Effector CD4-positive, alpha-beta T cell (primary cell): ENCODE measurements at regions not wholly inside any gene's neighbourhood (a gene's known extent, or its start where the extent isn't known, plus 50 kb on each side); places are given as distances from the start of the nearest gene placed in this dataset.

Experiments
- DNase-seq: peaks from one replicate; pipeline ENCODE4 v3.0.0-alpha.2; 2020

DNA sequence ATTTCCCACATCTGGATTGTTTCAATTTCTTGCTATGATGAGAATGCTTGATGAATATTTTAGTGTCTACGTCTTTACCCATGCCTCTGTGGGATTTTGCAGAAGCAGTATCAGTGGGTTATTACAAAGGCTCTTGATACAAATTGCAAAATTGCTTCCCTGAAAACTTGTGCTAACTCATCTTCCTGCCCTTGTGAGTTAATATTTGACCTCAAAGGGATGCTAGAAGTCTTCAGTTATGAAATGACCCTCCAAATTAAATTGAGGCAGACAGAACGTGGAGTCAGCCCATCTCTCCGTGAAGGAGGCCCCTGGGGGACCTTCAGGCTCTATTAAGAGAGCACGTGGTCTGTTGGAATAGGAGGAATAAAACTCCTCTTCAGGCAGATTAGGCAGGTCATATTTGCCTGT is 239.2 kb upstream of the HS6ST1 start:
- DNase-seq = no peak

DNA sequence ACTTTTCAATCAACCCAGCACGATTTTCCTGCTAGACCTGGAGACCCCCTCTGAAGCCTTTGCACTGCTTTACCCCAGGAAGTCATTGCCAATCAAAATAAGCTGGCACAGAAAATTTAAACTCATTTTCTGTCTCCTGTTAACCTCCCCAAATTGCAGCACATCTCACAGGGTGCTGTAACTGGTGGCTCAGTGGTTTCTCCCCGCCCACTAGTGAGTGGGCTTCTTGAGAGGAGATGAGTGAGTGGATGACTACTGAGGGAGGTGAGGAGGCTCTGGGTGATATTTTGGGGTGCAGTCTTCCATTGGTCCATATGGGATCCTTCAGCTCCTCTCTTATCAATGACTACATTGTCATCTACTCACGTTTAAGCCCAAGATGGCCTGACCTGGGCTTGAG is 239.8 kb upstream of the HS6ST1 start:
- DNase-seq = no peak

DNA sequence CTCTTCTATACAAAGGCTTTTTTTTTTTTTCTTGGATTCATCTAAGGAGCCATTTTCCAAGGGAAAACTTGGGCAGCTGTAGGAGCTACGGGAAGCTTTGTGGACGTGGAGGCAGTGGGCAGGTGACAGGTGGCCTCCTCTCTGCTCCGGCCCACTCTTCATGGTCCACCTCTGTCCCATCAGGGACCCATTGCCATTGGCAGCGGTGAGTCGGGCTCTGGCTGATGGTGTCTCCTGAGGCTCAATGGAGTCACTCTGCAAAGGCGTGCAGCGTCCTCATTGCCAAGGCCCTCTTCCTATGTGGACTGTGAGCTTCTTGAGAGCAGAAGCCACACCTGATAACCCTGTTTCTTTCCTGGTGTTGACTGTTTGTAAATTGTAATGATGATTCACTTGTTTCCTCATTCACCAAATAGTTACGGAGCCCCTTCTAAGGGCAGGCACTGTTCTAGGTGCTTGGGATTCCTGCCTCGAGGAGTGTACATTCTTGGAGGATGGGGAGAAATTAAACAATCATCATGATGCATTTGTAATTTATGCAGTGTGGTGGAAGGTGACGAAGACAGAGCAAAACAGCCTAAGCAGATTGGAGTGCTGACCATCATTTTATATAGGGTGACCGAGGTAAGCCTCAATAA is 240.3 kb upstream of the HS6ST1 start:
- no peak for DNase-seq

DNA sequence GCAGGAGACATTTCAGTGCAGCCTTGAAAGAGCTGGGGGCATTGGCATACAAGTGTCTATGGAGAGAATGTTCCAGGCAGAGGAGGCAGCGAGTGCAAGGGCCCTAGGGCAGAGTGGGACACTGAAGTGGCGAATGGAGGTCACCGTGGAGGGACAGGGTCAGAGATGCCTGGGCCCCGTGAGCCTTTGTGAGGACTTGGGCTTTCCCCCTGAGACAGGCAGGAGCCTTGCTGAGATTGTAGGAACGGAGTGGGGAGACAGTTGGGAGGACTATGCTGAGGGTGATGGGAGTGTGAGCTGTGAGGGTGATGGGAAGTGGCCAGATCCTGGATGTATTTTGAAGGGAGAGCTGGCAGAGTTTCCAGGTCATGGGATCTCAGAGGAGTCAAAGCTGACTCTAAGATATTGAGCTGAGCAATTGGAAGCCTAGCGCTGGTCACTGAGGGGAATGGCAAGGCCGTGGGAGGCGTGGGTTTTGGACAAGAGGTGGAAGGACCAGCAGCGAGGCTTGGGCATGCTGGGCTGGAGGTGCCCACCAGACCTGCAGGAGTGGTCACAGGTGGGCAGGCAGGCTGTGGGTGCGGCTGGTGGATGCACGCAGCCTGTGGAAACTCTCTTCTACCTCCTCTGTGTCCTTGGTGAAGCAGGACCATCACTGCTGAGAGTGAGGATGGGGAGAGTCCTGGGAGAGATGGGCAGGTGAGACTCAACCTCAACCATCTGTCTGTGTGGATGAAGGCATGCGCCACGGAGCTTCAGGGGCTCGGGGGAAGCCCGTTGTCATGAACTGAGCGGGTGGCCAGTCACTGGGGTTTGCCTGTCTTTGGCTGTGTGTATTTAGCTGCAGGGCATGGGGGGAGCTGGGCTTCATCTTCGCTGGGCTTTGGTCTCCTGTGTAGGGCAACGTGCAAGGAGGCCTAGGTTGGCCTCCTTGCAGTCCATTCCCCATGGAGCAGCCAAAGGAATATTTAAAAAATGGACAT is 241.2 kb upstream of the HS6ST1 start:
- DNase-seq = no peak

DNA sequence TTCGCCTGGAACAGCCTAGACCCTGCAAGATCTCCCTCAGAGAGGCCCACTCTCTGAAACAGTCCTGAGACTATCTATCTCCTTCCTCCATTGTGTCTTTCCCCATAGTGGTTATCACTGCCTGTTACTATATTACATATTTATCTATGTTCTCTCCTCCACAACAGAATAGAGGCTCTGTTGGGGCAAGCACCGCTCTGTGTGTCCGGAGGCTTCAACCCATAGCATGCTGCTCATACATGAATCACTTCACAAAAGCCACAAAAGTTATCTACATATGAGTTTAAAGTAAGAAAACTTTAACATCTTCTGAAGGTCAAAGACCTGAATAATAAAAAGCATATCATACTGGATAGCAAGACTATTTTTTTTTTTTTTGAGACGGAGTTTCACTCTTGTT is 242.1 kb upstream of the HS6ST1 start:
- no peak for DNase-seq

DNA sequence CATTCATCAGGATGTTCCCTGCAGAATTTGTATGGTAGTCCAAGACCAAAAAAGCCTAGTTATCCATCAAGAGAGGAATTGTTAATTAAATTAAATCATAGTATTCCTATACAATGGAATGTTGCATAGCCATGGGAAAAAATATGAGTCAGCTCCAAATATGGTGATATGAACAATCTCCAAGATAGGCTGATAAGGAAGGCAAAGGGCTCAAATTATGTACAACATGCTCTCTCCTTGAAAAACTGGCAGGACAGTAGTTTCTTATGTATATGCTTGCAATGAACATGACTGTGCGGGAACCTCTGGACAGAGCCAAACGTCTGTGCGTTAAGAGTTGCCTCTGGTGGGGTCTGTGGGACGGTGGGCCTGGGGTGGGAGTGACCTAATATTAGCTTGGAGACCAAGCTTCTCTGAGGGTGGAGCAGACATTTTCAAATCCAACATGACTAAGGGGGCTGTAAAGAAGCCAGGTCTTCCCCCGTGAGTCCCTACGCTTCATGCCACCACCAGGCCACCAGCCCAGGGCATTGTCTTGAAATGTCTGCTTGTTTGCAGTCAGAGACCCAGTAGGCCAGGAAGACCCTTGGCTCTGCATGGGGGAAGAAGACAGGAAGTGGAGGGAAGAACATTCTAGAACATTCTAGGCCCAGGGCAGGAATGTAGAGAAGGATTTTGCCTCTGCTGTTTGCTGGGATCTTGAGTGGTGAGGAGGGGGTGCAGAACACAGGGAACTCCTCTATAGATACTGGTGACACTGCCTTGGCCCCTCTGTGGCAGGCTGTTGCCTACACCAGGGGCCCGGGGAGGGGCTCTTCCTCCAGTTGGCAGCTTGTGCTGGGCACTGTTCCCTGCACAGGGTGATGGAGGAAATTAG is 244.0 kb upstream of the HS6ST1 start:
- DNase-seq = no peak

DNA sequence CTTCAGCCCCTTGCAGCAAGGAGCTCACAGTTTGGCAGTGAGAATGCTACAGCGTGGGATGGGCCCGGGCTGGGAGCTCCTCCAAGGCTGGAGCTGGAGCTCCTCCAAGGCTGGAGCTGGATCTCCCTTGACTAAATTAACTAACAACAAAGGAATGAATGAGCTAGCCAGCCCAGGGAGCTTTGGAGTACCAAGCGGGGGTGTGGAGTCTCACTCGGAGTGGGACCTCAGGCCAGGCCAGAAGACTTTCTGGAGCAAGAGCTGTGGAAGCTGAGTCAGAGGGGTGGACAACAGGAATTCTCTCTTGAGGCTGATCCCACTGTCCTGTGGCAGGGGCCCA is 244.7 kb upstream of the HS6ST1 start:
- DNase-seq = no peak

DNA sequence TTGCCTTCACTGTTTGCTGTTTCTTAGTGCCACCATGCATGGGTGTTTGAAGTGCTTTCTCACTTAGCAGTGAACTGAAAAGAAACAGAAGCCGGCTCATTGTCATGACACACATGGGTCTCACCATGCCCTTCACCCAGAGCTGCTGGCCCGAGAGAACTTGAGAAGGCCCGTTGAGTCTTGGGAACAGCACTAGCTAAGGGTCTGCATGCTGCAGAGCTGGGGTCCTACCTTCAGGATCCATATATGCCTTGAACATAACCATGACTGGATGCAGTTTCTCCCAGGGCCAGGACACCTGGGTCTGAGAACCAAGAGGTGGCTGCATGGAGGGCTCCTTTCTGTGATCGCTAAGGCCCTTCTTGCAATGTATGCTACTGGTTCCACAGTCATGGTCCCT is 245.5 kb upstream of the HS6ST1 start:
- no peak for DNase-seq

DNA sequence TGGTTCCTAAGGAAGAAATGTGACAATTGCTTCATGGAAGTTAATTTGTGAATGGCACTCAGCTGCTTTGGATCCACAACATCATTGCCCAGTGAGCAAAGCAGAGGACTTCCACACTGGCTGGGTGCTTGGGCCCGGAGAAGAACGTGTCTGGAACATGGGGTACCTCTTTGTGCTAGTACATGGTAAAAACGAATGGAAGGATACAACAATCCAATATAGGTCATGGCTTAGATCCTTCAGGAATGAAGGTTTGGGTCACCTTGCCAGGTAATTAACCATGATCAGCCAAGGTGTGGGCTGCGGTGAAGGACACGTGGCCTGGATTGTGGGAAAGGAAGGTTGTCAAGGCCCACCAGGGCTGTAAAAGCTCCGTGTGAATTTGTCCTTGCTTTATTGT is 245.9 kb upstream of the HS6ST1 start:
- no peak for DNase-seq

DNA sequence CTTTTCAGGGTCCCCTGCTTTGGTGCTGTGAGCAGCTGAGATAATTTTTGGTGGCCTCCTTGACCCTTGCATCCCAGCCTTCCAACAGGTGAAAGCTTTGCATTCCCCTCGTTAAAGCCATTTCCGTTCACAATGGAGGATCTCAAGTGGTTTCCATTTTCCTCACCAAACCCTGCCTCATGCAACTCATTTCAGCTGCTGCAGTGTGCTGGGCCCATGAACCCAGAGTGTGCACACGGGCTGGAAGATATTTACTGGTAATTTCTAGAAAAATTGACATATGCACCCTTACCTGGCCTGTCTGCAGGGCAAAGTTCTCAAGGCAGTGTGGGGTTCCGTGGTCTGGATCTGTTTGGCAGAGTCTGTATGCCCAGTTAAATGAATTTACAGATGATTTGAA is 246.8 kb upstream of the HS6ST1 start:
- DNase-seq = no peak

DNA sequence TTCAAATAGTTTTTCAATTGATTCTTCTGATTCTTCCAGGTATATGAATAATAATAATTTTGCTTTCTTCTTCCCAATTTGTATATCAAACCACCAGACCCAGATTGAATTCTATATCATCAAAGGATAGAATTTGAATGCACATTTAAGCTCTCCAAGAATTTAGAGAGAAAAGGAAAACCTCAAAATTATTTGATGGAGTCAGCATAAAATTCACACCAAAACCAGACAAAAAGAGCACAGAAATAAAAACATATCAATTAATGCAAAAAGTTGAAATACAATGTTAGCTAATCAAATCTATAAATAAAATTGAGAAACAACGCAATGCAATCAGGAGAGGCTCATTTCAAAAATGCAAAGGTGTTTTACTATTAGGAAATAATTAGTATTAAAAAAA is 248.0 kb upstream of the HS6ST1 start:
- DNase-seq = no peak

DNA sequence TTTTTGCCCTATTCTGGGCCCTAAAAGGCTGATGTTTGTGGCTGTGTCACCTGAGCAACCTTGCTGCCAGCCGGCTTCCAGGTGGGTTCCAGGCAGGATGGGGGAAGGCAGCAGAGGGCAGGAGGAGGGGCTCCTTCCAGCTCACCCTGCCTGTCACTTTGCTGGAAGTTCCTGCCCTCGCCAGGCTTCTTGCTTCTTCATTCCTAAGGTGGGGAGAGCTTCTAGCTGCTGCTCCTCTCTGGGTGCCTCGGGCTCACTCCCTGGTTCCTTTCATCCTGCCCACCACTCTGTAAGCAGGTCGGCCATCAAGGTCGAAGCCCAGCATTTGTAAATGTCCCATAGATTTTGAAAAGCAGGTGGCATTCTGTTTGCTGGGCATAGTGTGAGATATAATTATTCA is 249.4 kb upstream of the HS6ST1 start:
- DNase-seq = no peak

DNA sequence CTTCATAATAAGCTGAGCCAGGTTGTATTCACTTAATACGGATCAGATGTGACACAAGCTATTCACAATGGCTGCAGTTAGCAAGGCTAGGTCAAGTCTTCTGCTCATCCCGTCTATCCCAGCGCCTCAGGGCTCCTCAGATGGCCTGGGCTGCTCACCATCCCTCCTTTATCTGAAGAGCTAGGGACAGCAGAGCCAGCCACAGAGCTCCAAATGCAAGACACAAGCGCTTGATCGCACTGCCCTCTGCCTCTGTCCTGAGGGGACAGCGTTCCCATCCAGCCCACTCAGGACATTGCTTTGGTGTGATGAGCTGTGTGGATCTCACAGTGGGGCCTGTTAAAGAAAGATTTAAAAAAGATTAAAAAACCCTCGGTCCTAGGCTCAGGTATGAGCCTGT is 254.4 kb upstream of the HS6ST1 start:
- no peak for DNase-seq

DNA sequence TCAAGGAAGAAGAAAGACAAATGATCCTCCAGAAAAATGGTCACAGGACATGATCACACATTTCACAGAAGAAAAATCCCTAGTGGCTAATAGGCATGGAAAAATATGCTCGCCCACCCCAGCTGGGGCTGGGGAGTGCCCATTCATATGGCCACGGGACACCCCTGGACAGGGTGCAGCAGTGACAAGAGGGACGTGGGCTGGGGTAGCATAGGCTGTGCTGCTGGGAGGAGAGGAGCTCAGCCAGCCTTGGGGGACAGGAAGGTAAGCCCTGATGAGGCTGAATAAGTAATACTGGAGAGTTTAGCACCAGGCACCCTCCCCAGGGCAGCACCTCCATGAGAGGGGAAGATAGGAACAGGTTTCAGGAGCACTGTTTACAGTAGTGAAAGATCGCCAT is 254.9 kb upstream of the HS6ST1 start:
- no peak for DNase-seq

DNA sequence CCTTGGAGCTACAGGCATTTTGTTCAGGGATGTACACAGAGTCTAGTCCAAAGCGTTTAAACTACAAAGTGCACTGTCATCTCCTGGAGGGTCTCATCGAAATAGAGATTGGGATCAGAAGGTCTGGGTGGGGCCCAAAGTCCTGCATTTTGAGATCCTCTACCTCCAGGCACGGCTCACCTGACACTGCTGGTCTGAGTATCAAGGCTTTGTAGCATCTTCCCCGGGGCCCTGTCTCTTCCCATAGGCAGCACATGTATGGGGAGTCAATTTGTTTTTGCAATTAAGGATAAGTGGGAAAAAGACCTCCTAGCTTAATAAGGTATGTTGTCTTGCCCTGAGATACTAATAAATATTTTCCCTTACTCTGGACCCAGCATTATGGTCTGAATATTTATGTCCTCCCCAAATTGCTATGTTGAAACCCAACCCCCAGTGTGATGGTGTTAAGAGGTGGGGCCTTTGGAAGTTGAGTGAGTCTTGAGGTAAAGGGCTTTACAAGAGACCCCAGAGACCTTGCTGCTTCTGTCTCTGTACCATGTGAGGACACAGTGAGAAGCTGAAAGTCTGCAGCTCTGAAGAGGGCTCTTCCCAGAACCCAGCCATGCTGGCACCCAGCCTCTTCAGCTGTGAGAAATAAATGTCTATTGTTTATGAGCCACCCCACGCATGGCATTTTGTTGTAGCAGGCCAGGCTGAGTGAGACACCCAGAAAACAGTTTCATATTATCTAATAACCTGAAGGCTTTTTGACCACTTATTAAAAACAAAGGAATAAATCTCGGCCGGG is 258.7 kb upstream of the HS6ST1 start:
- no peak for DNase-seq

DNA sequence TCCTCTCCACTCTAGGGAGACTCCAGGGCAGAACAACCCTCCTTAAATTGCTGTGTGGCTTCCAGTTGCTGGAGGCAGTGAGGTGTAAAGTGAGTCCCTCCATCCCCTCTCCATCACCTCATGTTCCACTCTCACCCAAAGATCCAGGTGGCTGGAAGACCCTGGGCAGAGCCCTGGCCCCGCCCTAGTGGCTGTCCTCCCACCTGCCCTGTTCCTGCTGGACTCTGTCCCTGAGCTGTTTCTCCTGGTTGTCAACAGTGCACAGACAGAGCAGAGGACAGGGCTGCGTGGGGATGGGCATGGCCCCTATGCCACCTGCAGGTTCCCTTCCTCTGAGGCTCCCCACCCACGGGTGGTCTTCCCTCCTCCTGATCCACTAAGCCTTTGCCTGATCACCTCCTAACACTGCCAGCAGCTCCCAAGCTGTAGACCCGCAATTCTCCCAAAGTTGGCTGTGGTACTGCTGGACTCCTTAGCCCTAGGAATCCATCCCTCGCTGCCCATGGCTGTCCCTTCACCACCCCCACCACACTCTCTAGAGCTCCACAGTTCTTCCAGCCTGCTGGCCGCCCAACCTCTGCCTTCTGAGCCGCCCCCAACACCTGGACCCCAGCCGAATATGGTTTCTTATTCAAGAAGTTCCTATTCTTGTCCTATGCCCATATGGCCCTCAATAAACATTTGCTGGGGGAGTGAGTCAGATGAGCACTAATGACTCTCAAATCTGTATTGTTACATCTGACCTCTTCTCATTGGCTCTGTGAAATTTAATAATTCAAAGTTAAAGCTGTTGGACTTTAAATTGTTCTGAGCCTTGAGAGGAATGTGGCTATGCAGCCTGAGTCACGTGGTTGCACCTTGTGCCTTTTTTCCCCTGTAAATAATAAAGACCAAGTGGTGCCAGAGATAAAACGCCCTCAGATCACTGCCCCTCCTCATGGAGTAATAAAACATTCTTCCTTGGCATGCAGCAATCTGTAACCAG is 260.0 kb upstream of the HS6ST1 start:
- no peak for DNase-seq

DNA sequence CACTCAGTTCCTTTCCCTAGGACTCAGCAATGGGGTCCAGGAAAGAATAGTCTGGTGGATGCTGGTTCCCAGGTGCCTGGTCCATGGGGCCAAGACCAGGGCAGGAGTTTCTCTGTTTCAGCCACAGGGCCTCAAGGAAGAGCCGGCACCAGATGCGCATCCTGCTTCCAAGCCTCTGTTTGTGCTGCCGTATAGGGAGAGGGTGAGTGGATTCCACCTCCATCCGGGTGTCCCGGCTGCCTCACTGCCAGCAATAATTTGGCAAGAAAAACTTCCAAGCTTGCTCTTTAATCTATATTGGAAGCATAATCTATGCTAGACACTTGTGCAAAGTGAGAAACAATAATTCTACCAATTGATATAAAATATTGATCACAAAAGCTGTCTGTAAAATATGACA is 261.2 kb upstream of the HS6ST1 start:
- DNase-seq = no peak

DNA sequence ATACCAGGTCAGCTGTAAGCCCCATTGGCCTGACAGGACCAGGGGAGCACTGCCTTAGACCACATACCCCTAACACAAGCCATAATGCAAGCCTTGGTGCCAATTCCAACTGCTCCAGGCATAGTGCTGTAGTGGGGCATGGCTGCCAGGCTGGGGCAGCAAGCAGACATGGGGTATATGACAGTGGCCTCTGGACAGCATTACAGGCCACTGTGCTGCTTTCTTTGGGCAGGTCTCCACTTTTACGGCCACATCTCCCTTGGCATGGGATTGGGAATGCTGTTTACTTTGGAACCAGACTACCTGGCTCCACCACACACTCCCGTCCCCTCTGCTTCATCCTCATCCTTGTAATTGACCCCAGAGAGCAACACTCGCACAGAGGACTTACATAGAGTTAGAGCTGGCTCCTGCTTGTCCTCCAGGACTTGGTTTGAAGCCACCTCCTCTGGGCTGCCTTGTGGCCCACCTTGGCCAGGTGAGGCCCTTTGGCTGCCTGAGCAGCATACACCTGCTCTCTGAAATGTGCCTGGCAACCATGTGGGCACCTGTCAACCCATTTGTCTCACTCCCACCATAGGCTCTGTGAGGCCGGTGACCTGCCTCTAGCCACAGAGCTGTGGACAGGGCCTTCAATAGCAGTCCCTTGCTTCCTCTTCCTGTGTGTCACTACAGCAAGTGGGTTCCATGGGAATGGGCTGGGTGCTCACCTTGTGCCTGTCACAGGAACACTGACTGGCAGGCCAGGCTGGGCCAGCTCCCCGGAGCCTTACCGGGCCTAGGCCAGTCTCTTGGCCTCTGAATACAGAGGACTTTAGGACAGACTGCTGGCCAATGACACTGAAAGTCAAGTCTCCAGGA is 262.6 kb upstream of the HS6ST1 start:
- no peak for DNase-seq

DNA sequence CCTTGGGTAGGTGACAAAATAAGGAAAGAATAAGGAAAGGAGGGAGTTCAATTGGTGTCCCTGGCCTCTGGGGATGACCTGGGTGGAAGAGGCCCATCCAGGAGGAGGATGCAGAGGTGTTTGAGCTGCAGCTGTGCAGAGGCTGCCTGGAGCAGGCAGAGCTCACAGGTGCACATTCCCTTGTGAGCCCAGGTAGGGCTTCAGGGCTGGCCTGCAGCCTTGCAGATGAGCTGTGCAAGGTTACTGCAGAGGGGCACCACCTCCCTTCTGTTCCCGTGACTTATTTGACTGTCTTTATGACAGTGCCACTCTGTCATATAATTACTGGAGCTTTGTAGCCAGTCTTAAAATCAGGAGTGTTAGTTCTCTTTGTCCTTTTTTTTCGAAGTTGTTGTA is 263.2 kb upstream of the HS6ST1 start:
- DNase-seq = no peak

DNA sequence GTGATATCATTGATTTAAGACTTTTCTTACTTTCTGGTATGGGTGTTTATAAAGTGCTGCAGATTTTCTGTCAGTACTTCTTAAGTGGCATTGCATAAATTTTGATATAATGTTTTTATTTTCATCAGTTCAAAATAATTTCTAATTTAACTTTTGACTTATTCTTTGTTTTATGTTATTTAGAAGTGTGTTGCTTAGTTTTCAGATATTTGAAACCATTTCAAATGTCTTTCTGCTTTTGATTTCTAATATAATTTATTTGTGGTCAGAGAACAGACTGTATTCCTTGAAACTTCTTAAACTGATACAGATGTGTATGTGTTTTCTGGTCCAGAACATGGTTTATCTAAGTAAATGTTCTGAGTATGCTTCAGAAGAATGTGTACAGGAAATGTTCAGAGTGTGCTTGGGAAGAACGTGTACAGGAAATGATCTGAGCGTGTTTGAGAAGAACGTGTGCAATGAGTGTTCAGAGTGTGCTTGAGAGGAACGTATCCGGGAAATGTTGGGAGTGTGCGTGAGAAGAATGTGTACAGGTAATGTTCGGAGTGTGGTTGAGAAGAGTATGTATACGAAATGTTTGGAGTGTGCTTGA is 265.7 kb upstream of the HS6ST1 start:
- no peak for DNase-seq
